GM18520 (cell line): ENCODE measurements at regions not wholly inside any gene's neighbourhood (a gene's known extent, or its start where the extent isn't known, plus 50 kb on each side); places are given as distances from the start of the nearest gene placed in this dataset.

Experiments used
- ATAC-seq: cut with Tn5 transposase; IDR thresholded peaks from one replicate; pipeline ENCODE4 v1.9.1; 2021; ENCODE audit not compliant: unreplicated experiment

GRCh38 chr2:122822319-122822718, 1066.9 kb downstream of the TSN start:
- no peak for ATAC-seq

GRCh38 chr2:122830157-122830556, 1074.7 kb downstream of the TSN start:
- no peak for ATAC-seq

- ATAC-seq = no peak
These were observed 1076.2 kb downstream of the TSN start for GRCh38 chr2:122831649-122832048.

GRCh38 chr2:122843503-122843902, 1088.1 kb downstream of the TSN start:
- no peak for ATAC-seq

GRCh38 chr2:122851161-122851560, 1095.7 kb downstream of the TSN start:
- ATAC-seq = no peak

- ATAC-seq = no peak
These were observed 1096.6 kb downstream of the TSN start for GRCh38 chr2:122851972-122852531.

GRCh38 chr2:122856696-122857095, 1101.2 kb downstream of the TSN start:
- no peak for ATAC-seq

- ATAC-seq = no peak
These were observed 1102.7 kb downstream of the TSN start for GRCh38 chr2:122858075-122858702.

GRCh38 chr2:122858813-122859212, 1103.4 kb downstream of the TSN start:
- ATAC-seq = no peak

- no peak for ATAC-seq
These were observed 1103.8 kb downstream of the TSN start for GRCh38 chr2:122859260-122859659.

- ATAC-seq = peak; percentile 47
These were observed 1108.1 kb downstream of the TSN start for GRCh38 chr2:122863532-122863931.

GRCh38 chr2:122864728-122865127, 1109.3 kb downstream of the TSN start:
- no peak for ATAC-seq

GRCh38 chr2:122866095-122866494, 1110.6 kb downstream of the TSN start:
- ATAC-seq = no peak

GRCh38 chr2:122867941-122868340, 1112.5 kb downstream of the TSN start:
- ATAC-seq = no peak

- ATAC-seq = no peak
These were observed 1113.3 kb downstream of the TSN start for GRCh38 chr2:122868646-122869275.

- no peak for ATAC-seq
These were observed 1118.5 kb downstream of the TSN start for GRCh38 chr2:122873951-122874350.

GRCh38 chr2:122875091-122875865, 1119.8 kb downstream of the TSN start:
- no peak for ATAC-seq

- ATAC-seq = no peak
These were observed 1128.4 kb downstream of the TSN start for GRCh38 chr2:122883849-122884248.

- ATAC-seq = no peak
These were observed 1129.4 kb downstream of the TSN start for GRCh38 chr2:122884889-122885288.

GRCh38 chr2:122885436-122885835, 1130.0 kb downstream of the TSN start:
- ATAC-seq = no peak

GRCh38 chr2:122886479-122887145, 1131.2 kb downstream of the TSN start:
- no peak for ATAC-seq
